H1 (cell line): ENCODE measurements at regions not wholly inside any gene's neighbourhood (a gene's known extent, or its start where the extent isn't known, plus 50 kb on each side); places are given as distances from the start of the nearest gene placed in this dataset.

Source experiments
- CTCF ChIA-PET: fragments of 300-600 bp; sonication (Branson Sonifier 250); formaldehyde crosslinking; loops from one replicate; lab custom pipeline; 2021; ENCODE audit not compliant: partially characterized antibody; lab: Charles Lee
- POLR2A ChIA-PET: fragments of 300-600 bp; sonication (Branson Sonifier 250); formaldehyde crosslinking; loops from one replicate; lab custom pipeline; 2021; ENCODE audit warnings: inconsistent platforms; ENCODE audit not compliant: partially characterized antibody; lab: Charles Lee
- DNase-seq, 2 experiments: peaks; one replicate each; pipeline versions ENCODE4 v3.0.0 to v3.0.0-alpha.2; 2010 to 2022; ENCODE audit warnings: low spot score in 2 of 2, low read depth in 1 of 2, mixed read lengths in 1 of 2
- FAIRE-seq: peaks from 2 replicates; lab custom pipeline; 2011; peaks lifted over from hg19 to GRCh38; lab: Jason Lieb, UNC
- H2AFZ ChIP-seq: 2 replicates; pipeline ENCODE4 v1.8.1; 2012; ENCODE audit warnings: low read length, inconsistent platforms
- H2AK5ac ChIP-seq: 2 replicates; pipeline ENCODE4 v1.6.1; 2013; ENCODE audit warnings: low read depth, low read length
- H2BK120ac ChIP-seq: replicated peaks from 2 replicates; pipeline ENCODE3; 2013; ENCODE audit warnings: low read depth, low read length, inconsistent platforms
- H2BK12ac ChIP-seq: 2 replicates; pipeline ENCODE4 v1.6.1; 2013; ENCODE audit warnings: low read depth, low read length
- H2BK15ac ChIP-seq: 2 replicates; pipeline ENCODE4 v1.6.1; 2013; ENCODE audit warnings: low read length
- H2BK20ac ChIP-seq: 2 replicates; pipeline ENCODE4 v1.6.1; 2013; ENCODE audit warnings: low read length
- H2BK5ac ChIP-seq: 2 replicates; pipeline ENCODE4 v1.6.1; 2013; ENCODE audit warnings: low read depth, low read length
- H3K14ac ChIP-seq: 2 replicates; pipeline ENCODE4 v1.6.1; 2013; ENCODE audit warnings: inconsistent platforms; ENCODE audit not compliant: insufficient read length
- H3K18ac ChIP-seq: 2 replicates; pipeline ENCODE4 v1.6.1; 2013; ENCODE audit warnings: low read length; ENCODE audit errors: extremely low read depth
- H3K23ac ChIP-seq: 2 replicates; pipeline ENCODE4 v1.6.1; 2013; ENCODE audit warnings: inconsistent platforms; ENCODE audit not compliant: insufficient read length
- H3K23me2 ChIP-seq: 2 replicates; pipeline ENCODE4 v1.6.1; 2013; ENCODE audit warnings: low read depth, low read length
- H3K27ac ChIP-seq: 2 replicates; pipeline ENCODE4 v1.6.1; 2011; ENCODE audit warnings: low read depth, low read length, inconsistent platforms
- H3K27me3 ChIP-seq, 4 experiments: replicated peaks in 1 of 4; 1 replicate in 1 of 4; 2 replicates in 3 of 4; pipeline versions ENCODE4 v1.6.1 to v1.8.1; 2011 to 2013; ENCODE audit warnings: low read length in 3 of 4, mild to moderate bottlenecking in 3 of 4, inconsistent platforms in 2 of 4, mixed read lengths in 2 of 4, moderate library complexity in 1 of 4; ENCODE audit not compliant: control insufficient read depth in 3 of 4, insufficient read depth in 3 of 4; ENCODE audit errors: extremely low read depth in 1 of 4
- H3K36me3 ChIP-seq, 4 experiments: 2 replicates each; pipeline versions ENCODE4 v1.6.1 to v1.8.1; 2011 to 2013; ENCODE audit warnings: mild to moderate bottlenecking in 4 of 4, low read length in 3 of 4, moderate library complexity in 2 of 4, control low read depth in 1 of 4, inconsistent platforms in 1 of 4; ENCODE audit not compliant: insufficient read depth in 4 of 4, control insufficient read depth in 2 of 4
- H3K4ac ChIP-seq: replicated peaks from 2 replicates; pipeline ENCODE3; 2013; ENCODE audit warnings: low read length, low read depth, mixed read lengths, inconsistent platforms; ENCODE audit not compliant: insufficient read length
- H3K4me1 ChIP-seq, 4 experiments: replicated peaks in 1 of 4; 1 replicate in 1 of 4; 2 replicates in 3 of 4; pipeline versions ENCODE4 v1.6.1 to v1.8.1; 2011 to 2013; ENCODE audit warnings: low read length in 3 of 4, inconsistent platforms in 2 of 4, mixed read lengths in 1 of 4; ENCODE audit not compliant: insufficient read depth in 4 of 4, control insufficient read depth in 3 of 4
- H3K4me2 ChIP-seq, 2 experiments: 2 replicates each; pipeline versions ENCODE4 v1.6.1 to v1.8.1; 2011 to 2013; ENCODE audit warnings: low read depth in 2 of 2, low read length in 2 of 2, control low read depth in 1 of 2, inconsistent platforms in 1 of 2, mild to moderate bottlenecking in 1 of 2; ENCODE audit not compliant: insufficient read depth in 1 of 2
- H3K4me3 ChIP-seq, 4 experiments: fragments of 200-600, 300-600 bp in 1 of 4; sonication (generic), shearing (Covaris generic), sonication (Bioruptor Twin) in 1 of 4; 2 replicates each; pipeline versions ENCODE4 v1.5.1 to v1.8.1; 2011 to 2016; ENCODE audit warnings: low read length in 4 of 4, low read depth in 3 of 4, control low read depth in 2 of 4, inconsistent platforms in 2 of 4, mild to moderate bottlenecking in 2 of 4, mixed read lengths in 1 of 4, moderate library complexity in 1 of 4; ENCODE audit not compliant: insufficient read depth in 2 of 4; ENCODE audit errors: extremely low read depth in 1 of 4
- H3K56ac ChIP-seq: replicated peaks from 2 replicates; pipeline ENCODE3; 2013; ENCODE audit warnings: low read depth, mild to moderate bottlenecking, mixed read lengths, low read length, inconsistent platforms; ENCODE audit not compliant: insufficient read length
- H3K79me1 ChIP-seq: 2 replicates; pipeline ENCODE4 v1.6.1; 2013; ENCODE audit warnings: low read depth, low read length, control low read depth
- H3K79me2 ChIP-seq, 2 experiments: 2 replicates each; pipeline versions ENCODE4 v1.6.1 to v1.8.1; 2012 to 2013; ENCODE audit warnings: low read length in 2 of 2, mild to moderate bottlenecking in 2 of 2, inconsistent platforms in 1 of 2; ENCODE audit not compliant: insufficient read depth in 2 of 2, control insufficient read depth in 1 of 2
- H3K9ac ChIP-seq, 4 experiments: replicated peaks in 1 of 4; 1 replicate in 1 of 4; 2 replicates in 3 of 4; pipeline versions ENCODE4 v1.6.1 to v1.8.1; 2011 to 2013; ENCODE audit warnings: low read depth in 3 of 4, low read length in 3 of 4, control low read depth in 2 of 4, mild to moderate bottlenecking in 2 of 4, moderate library complexity in 2 of 4, inconsistent platforms in 1 of 4; ENCODE audit errors: extremely low read depth in 1 of 4
- H3K9me3 ChIP-seq, 2 experiments: 2 replicates each; pipeline versions ENCODE4 v1.6.1 to v1.8.1; 2012 to 2013; ENCODE audit warnings: mild to moderate bottlenecking in 2 of 2, moderate library complexity in 2 of 2, control low read depth in 1 of 2, inconsistent platforms in 1 of 2, low read depth in 1 of 2, low read length in 1 of 2, mixed read lengths in 1 of 2; ENCODE audit not compliant: insufficient read depth in 2 of 2
- H4K20me1 ChIP-seq, 2 experiments: replicated peaks in 1 of 2; 2 replicates each; pipeline versions ENCODE3 to v1.8.1; 2011 to 2013; ENCODE audit warnings: inconsistent platforms in 2 of 2, low read length in 2 of 2, mild to moderate bottlenecking in 1 of 2; ENCODE audit not compliant: insufficient read depth in 2 of 2, control insufficient read depth in 1 of 2
- H4K5ac ChIP-seq: 2 replicates; pipeline ENCODE4 v1.6.1; 2013; ENCODE audit warnings: low read length, low read depth, mixed read lengths, inconsistent platforms; ENCODE audit not compliant: insufficient read length
- H4K8ac ChIP-seq: 2 replicates; pipeline ENCODE4 v1.8.0; 2013; ENCODE audit warnings: mild to moderate bottlenecking, moderate library complexity, low read length, inconsistent platforms; ENCODE audit not compliant: insufficient read depth; ENCODE audit errors: extremely low read depth
- H4K91ac ChIP-seq: replicated peaks from 2 replicates; pipeline ENCODE3; 2013; ENCODE audit warnings: low read length, mixed read lengths, inconsistent platforms; ENCODE audit not compliant: insufficient read length
- ATF2 ChIP-seq: IDR thresholded peaks from 2 replicates; pipeline ENCODE4 v1.6.1; 2012; ENCODE audit warnings: low read length, inconsistent platforms
- CHD2 ChIP-seq: IDR thresholded peaks from 2 replicates; pipeline ENCODE4 v1.6.1; 2012; ENCODE audit warnings: low read length, improper control_type of control experiment
- CREB1 ChIP-seq: IDR thresholded peaks from 2 replicates; pipeline ENCODE4 v1.6.1; 2012; ENCODE audit warnings: inconsistent platforms
- E2F6 ChIP-seq: IDR thresholded peaks from 2 replicates; pipeline ENCODE4 v1.6.1; 2012; ENCODE audit warnings: inconsistent platforms
- EP300 ChIP-seq, 2 experiments: IDR thresholded peaks; 1 replicate in 1 of 2; 2 replicates in 1 of 2; pipeline ENCODE4 v1.6.1; 2011 to 2012; ENCODE audit warnings: low read depth in 2 of 2, low read length in 2 of 2, mild to moderate bottlenecking in 2 of 2, borderline replicate concordance in 1 of 2, inconsistent platforms in 1 of 2, moderate library complexity in 1 of 2
- GABPA ChIP-seq: IDR thresholded peaks from 2 replicates; pipeline ENCODE4 v1.6.1; 2011; ENCODE audit warnings: mild to moderate bottlenecking, low read length, moderate library complexity, borderline replicate concordance; ENCODE audit not compliant: insufficient read depth
- GTF2F1 ChIP-seq: IDR thresholded peaks from 2 replicates; pipeline ENCODE4 v1.6.1; 2012; ENCODE audit warnings: low read depth, low read length, improper control_type of control experiment, borderline replicate concordance
- RAD21 ChIP-seq, 2 experiments: IDR thresholded peaks in 1 of 2; conservative IDR thresholded peaks in 1 of 2; 2 replicates each; pipeline ENCODE4 v1.6.1; 2011; ENCODE audit warnings: low read depth in 2 of 2, low read length in 2 of 2, improper control_type of control experiment in 1 of 2, inconsistent platforms in 1 of 2, mild to moderate bottlenecking in 1 of 2, moderate library complexity in 1 of 2
- RNF2 ChIP-seq: fragments of 200-900, 300-1000 bp; sonication (generic); IDR thresholded peaks from 2 replicates; pipeline ENCODE4 v1.7.1; 2016; ENCODE audit warnings: borderline replicate concordance, low read depth, mild to moderate bottlenecking, antibody characterized with exemption, low read length; ENCODE audit not compliant: poor library complexity, severe bottlenecking; ENCODE audit errors: missing control alignments
- TAF7 ChIP-seq: optimal IDR thresholded peaks from 2 replicates; pipeline ENCODE3; 2011; ENCODE audit warnings: low read depth, mild to moderate bottlenecking, inconsistent platforms, low read length, moderate library complexity, borderline replicate concordance
- TEAD4 ChIP-seq: IDR thresholded peaks from 2 replicates; pipeline ENCODE4 v1.6.1; 2012; ENCODE audit warnings: low read depth, low read length, inconsistent platforms, mixed read lengths
- YY1 ChIP-seq: IDR thresholded peaks from 2 replicates; pipeline ENCODE4 v1.6.1; 2011; ENCODE audit warnings: low read depth, mild to moderate bottlenecking, low read length
- WGBS, 2 experiments: shearing (Covaris generic) in 1 of 2; methylation state at CpG; one replicate each; pipeline versions ENCODE4 v1.1.6 to v1.1.7; 2013 to 2015; ENCODE audit warnings: low lambda C conversion rate in 2 of 2, mixed read lengths in 2 of 2, inconsistent platforms in 1 of 2, low coverage in 1 of 2, missing lambda C conversion rate in 1 of 2; ENCODE audit not compliant: insufficient replicate concordance in 2 of 2, insufficient coverage in 1 of 2, insufficient read length in 1 of 2; ENCODE audit errors: extremely low coverage in 1 of 2, missing lambda C conversion rate in 1 of 2; 5-methylcytosine and 5-hydroxymethylcytosine counted together

GRCh38 chr9:1354606-1355005 lies 304.4 kb downstream of the DMRT2 start:
- H2AFZ ChIP-seq, result no peak overlapping the region
- H2BK20ac ChIP-seq, result no peak overlapping the region
- no peak overlapping the region for H2AK5ac ChIP-seq
- H3K14ac ChIP-seq, result no peak overlapping the region
- H4K5ac ChIP-seq, result no peak overlapping the region
- no peaks in the 10 kb centered on the region for H3K4me1 ChIP-seq
- POLR2A ChIA-PET, result no interaction called here
- H2BK12ac ChIP-seq, result no peak overlapping the region
- H4K8ac ChIP-seq, result no peak overlapping the region
- H3K27ac ChIP-seq, result no peak overlapping the region
- no peaks in the 10 kb centered on the region for H3K27me3 ChIP-seq
- no peak overlapping the region for H3K18ac ChIP-seq
- H3K4me3 ChIP-seq, result no peak overlapping the region
- CTCF ChIA-PET, result no interaction called here
- no peak overlapping the region for H3K9ac ChIP-seq
- no peak overlapping the region for H2BK120ac ChIP-seq
- no peak overlapping the region for H3K4me2 ChIP-seq
- WGBS, 2 experiments, result 76% methylated on average over 4 of the region's 4 CpGs; no CpG with 5 or more reads in 1 of the 2 experiments
- H3K9me3 ChIP-seq, result peaks cover 77 to 94% of the 10 kb centered on the region in 2 experiments
- no peak for DNase-seq
- H3K56ac ChIP-seq, result no peak overlapping the region
- no peak overlapping the region for H3K23ac ChIP-seq
- H4K91ac ChIP-seq, result no peak overlapping the region
- no peaks in the 10 kb centered on the region for H3K23me2 ChIP-seq
- H3K79me2 ChIP-seq, result no peaks in the 10 kb centered on the region
- H3K79me1 ChIP-seq, result no peaks in the 10 kb centered on the region
- H4K20me1 ChIP-seq, result no peaks in the 10 kb centered on the region
- H2BK15ac ChIP-seq, result no peak overlapping the region
- no peak overlapping the region for H2BK5ac ChIP-seq
- no peaks in the 10 kb centered on the region; a peak in 3 of 8 replicates for H3K36me3 ChIP-seq
- H3K4ac ChIP-seq, result no peak overlapping the region
- no peak for FAIRE-seq
- TF ChIP-seq GABPA, result no peak
- TF ChIP-seq RNF2, result no peak
- TF ChIP-seq EP300 (IDR thresholded peaks at IDR 0.05; ENCODE audit: borderline replicate concordance in 1 of 2, low read depth in 2 of 2, low read length in 2 of 2), result no peak
- no peak for TF ChIP-seq TAF7
- TF ChIP-seq CHD2, result no peak
- TF ChIP-seq CREB1, result no peak
- no peak for TF ChIP-seq E2F6
- TF ChIP-seq TEAD4, result no peak
- TF ChIP-seq RAD21 (IDR thresholded peaks at IDR 0.05 in 1 of 2, conservative IDR thresholded peaks at IDR 0.05 in 1 of 2; ENCODE audit: low read depth in 2 of 2, low read length in 2 of 2), result no peak
- TF ChIP-seq YY1, result no peak
- no peak for TF ChIP-seq GTF2F1
- TF ChIP-seq ATF2, result no peak
